ENCODE measurements at regions not wholly inside any gene's neighbourhood (a gene's known extent, or its start where the extent isn't known, plus 50 kb on each side); places are given as distances from the start of the nearest gene placed in this dataset.

GRCh38 chr7:1286946-1287645 lies 54.4 kb downstream of the UNCX start:
- no peak for DNase-seq

DNA sequence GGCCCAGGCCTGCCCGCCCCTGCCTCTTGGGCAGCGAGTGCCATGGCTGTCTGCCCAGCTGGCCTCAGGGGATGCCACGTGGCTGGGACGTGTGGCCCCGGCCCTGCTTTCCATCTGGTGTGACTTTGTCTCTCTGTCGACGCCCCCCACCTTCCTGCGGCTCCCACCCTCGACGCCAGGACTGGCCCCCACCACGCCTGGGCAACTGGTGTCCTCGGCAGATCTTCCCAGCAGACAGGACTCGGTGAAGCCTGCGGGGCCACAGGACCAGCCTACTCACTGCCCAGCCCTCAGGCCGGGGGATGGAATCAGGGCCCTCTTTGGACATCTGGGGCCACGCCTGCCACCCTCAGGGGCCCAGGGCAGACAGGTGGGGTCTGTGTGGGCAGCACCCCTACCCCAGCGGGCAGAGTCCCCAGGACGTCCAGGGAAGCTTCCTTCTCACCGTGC lies 55.1 kb downstream of the UNCX start:
- DNase-seq: no peak

DNA sequence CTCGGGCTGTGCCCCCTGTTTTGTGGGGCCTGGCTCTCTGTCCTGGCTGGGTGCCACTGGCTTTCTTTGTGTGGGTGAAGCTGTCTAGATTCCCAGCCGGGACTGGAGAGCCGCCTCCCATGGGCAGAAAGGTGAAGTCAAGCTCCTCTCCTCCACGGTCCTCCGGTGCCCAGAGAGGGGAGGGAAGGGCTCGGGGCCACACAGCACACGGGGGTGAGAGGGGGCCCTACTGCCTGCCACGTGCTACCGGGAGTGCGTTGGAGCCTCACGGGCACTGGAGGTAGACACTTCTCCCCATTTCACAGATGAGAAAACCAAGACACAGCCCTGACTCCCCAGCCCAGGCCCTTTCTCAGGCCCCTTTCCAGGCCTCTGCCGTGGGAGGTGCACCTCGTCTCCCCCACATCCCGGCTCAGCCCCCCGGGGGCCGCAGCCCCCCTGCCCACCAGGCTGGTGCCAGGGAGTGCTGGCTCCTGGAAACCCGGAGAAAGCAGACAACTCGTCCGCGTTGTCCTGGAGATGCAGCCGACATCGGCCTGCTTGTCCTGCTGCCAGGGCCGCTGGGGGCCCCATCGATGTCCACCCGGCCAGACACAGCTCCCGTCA lies 55.8 kb downstream of the UNCX start:
- DNase-seq: no peak

DNA sequence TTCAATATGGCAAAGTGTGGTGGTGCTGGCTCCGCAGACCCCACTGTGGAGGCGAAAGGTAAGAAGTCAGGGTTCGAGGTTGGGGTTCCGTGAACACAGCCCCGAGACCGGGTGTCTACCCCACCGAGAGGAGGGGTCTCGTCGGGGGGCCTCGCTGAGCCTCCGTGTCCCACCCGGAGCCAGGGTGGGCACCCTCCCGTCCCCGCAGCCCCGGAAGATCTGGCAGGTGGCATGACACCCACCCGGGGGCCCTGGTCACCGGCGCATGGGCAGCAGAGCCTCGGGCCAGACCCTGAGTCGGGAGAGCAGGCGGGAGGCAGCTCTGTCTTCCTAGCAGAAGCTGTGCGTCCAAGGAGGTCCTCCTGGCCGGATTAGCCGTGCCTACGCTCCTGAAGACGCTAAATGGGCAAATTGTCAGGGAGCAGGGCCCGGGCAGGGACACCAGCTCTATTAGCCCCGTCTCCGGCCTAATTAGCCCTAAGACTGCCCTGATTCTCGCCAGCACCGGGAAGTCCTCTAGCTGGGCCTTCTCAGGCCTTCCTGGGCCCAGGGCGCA lies 56.4 kb downstream of the UNCX start:
- DNase-seq: no peak

- DNase-seq: no peak
Measured at GRCh38 chr7:1289666-1290025, 57.0 kb downstream of the UNCX start.

DNA sequence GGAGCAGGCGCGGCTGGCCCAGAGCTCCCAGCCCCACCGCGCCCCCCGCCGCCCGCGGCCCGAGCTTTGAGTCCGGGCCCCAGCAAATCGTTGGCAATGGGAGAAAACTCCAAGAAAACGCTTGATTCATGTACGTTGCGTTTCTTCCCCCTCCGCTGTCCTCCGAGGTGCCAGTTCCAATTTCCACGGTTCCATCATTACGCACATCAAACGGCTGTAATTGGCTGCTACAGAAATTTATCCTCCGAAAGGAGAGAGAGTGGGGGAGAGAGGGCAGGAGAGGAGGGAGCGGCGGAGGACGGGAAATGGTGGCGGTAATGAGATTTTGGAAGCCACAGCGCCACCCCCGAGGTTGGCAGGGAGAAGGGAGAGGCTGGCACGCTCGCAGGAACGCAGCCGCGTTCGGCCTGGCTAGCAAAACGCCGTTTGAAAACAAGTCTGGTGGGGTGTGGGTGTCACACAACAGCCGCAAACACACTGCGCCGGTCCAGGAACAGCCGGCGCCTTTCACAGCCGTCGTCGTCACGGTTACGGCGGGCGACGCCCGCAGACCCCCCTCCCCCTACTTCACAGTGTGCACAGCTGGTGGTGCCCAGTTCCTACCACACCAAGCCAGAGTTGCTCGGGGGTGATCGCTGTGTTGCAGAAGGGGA lies 57.5 kb downstream of the UNCX start:
- DNase-seq: peak; percentile 56

- DNase-seq: no peak
Measured at GRCh38 chr7:1290679-1291356, 58.1 kb downstream of the UNCX start.

DNA sequence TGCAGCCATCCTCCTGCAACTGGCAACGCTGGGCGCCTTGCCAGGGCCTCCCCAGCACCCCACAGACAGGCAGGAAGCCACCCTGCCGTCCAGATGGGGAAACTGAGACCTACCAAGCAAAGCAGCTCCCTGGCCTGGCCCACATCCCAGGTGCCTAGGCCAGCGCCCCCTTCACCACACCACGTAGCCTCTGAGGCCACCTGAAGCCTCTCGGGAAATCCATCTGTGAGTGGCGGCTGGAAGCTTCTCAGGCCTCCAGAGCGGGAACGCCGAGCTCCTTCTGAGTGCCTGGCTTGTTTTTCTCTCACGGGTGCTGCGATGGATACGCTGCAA lies 58.7 kb downstream of the UNCX start:
- DNase-seq: no peak

DNA sequence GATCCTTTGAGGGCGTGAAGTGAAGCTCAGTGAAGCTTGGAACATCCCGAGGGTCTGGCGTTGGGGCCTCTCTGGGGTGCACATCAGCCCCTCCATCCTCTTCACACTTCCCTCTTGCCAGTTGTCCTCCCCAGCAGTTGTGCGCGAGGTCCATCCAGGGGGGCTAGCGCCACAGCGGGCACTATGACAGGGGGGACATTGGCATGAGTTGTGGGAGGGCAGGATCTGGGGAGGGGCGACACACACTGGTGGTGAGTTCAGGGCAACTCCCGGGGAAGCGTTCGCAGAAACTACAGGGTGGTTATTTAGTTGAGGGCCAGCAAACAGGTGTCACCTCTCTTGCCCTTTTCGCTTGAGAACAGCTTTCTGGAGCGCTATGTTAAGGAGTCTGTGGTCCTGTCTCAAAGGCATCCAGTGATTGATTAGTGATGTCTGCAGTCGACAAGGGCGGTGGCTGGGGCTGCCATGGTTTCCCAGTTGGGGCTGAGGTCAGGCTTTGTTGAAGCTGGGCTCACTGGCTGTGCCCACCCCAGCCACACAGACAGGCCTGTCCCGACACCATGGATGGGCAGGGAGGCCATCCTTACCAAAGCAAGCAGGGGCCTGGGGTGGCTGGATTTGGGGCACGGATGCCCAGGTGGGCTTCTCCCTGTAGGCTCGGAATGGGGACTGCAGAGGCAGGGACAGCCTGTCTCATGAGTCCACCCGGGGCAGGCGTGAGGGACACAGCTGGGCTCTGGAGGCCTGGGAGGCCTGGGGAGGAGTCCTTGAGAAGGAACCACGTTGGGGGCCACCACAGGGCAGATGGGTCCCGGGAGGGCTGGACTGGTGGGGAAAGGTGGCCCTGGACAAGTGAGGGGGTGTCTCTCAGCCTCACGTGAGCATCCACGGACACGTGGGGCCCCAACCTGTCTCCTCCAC lies 59.4 kb downstream of the UNCX start:
- DNase-seq: no peak

DNA sequence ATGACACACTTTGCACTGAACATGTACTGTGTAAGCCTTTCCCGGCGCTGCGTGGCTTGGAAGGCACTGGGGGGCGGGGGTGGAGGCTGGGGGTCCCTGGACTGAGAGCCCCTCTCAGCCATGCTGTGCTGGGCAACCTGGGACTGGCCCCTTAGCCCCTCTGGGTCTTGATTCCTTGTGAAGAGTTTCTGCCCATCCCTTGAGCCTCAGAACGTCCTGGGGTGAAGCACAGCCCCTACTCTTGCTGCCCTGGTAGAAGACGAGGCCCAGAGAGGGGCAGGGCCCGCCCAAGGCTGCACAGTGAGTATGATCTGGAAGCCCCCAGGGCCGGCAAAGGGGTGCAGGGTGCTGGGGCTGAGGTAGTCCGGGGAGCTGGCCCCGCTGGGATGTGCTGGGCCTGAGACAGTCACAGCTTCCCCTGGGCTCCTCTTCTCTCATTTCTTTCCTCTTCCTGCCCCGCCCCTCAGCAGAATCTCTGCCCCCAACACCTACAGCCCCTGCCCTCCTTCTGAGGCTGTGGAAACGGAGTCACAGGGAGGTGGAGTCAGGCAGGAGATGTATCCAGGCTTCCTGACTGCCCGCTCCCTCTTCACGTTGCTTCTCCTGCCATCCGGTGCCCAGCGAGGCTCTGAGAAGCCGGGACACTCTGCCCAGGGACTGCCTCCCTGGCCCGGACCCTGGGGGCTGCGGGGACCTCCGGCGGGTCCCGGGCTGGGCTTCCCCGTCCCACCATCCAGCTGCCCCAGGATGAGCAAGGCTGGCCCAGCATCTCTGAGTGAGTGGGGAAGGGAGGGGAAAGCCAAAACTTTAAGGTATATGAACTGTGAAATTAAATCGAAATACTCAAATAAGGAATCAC lies 60.5 kb downstream of the UNCX start:
- DNase-seq: no peak

- no peak for DNase-seq
Measured at GRCh38 chr7:1293950-1294411, 61.3 kb downstream of the UNCX start.

DNA sequence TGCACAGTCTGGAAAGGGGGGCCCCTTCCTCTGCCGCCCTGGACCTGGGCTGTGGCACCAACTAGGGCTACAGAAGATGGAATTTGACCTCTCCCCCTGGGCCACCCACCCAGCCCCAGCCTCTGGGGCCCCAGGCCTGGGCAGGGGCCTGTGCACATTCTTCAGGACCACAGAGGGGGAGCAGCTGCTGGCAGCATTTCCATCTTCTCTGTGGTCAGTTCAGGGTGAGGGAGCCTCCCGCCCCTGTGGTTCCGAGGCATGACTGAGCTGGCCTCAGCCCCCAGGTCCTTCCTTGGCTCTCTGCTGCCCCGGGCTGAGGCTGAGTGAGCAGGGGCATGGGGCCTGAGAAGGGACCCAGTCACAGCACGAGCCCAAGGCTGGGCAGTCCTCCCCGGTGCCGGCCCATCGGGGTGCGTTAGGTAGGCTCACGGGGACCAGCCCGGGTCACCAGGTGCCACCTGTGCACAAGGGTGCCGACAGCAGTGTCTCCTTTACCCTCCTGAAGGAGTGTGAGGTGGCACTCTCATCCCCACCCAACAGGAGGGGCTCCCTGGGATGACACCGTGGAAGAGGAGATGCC lies 63.2 kb downstream of the UNCX start:
- no peak for DNase-seq

GRCh38 chr7:1296356-1296981 lies 63.8 kb downstream of the UNCX start:
- DNase-seq: no peak

DNA sequence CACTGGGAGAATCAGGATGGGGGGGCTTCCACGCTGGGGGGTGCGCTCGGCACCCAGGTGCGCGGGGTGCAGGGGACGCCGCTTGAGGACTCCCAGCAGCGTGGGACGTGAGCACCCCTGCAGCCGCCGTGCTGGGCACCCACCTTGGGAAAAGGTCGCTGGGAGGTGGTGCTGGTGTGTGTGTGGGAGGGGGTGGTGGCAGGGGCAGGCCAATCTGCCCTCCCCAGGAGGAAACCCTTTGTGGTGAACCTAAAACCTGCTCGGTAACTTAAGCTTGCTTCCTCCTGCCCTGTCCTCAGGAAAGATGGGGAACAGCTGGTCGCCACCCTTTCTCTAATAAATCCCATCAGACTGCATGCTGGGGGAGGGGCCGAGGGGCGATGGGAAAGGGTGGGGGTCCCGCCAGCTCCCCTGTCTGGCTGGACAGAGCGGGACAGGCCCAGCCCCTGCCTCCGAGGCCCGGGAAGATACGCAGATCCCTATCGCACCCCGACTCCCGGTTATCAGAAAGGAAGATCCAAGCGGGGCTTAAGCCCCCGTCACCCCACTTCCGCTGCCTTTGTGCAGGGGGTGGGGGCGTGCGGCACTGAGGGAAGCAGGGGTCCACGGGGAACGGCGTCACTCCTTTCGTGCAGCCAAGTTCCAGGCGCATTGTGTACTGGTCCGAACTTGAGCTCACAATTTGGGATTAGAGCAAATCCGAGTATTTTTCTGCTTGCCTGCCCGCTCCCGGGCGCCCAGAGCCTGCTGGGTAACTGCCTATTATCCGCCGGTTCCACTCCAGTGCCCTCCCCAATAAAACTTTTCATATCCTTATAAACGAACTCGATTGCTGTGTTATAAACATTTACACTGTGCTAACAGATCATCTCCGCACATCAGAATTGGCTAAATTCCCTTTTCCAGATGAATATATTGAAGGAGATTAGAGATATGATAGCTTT lies 64.6 kb downstream of the UNCX start:
- no peak for DNase-seq

DNA sequence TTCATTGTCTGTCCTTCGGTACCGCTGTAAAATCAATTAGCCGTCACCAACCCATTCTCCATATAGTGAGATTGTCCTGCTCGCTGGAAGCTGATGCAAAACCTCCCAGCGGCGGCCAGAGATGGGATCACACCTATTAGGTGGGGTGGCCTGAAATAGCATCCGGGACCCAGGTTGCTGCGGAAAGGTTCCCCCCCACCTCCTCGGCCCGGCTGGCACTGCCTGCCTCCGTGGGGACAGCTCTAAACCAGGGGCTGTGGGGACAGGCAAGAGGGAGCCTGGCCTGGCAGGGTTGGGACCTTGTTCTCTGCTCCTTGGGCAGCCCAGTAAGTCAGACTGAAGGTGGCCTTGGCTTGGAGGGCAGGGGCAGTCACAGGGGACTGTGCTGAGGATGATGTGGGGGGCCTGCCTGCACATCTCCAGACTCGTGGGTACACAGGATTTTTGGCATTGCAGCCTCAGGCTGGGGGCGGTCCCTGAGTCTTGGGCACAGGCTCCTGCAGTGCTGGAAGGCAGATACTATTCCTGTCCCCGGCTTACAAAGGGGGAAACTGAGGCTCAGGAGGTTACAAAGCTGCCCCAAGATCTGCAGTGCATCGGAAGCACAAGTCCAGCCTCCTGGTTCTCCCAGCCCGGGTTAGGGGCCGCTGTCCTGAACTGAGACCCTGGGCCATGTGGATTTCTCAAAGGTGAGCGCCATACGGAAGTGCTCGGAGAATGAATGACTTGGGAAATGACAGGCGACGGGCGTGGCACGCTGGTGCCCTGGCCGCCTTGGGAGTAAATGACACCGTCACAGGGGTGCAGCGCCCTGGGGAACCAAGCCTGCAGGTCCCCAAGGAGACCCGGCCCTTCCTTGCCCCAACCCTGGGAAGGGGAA lies 65.6 kb downstream of the UNCX start:
- DNase-seq: no peak

DNA sequence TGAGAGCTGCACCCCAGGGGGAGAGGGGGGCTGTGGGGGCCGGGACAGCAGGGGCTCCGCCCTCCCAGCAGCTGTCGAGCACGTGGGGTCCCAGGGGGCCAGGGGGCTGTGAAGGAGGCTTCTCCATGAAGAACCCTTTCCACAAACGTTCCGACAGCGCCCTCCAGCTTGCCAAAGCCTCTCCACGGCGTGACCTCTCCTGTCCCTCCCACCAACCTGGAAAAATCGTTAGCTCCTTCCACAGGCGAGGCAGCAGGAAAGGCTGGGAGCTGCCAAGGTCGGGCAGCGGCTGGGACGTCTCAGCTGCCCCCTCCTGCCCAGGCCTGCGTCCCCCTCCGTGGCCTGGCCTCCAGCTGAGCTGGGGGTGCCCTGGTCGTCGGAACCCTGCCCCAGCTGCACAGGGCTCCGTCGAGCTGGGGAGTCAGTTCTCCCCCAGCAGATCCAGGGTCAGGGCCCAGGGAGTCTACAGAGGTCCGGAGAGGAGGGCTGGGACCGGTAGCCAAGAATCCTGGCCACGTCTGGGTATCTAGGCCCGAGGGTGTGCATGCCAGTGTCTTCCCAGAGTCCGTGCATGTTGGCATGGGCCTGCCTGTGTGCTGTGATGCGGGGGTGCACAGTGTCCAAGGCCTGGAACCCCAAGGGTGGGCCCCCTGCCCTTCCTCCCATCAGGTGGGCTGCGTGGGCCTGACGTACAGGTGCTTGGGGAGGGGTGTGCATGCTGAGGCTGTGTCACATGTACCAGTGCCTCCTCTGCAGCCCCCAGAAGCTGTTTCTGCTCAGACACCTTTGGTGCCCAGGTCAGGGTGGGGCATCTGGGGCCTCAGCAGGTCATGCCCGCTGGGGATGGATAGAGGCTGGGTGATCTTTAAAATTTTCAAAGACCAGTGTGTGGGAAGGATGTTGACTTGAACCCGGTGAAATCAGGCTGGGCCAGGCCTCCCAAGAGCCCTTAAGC lies 66.5 kb downstream of the UNCX start:
- DNase-seq: no peak

- DNase-seq: no peak
Measured at GRCh38 chr7:1300206-1300605, 67.5 kb downstream of the UNCX start.
